Right hindlimb (tissue), 1 donor: ENCODE measurements at regions not wholly inside any gene's neighbourhood (a gene's known extent, or its start where the extent isn't known, plus 50 kb on each side); places are given as distances from the start of the nearest gene placed in this dataset.

Experiments
- DNase-seq: peaks from one replicate; pipeline ENCODE4 v3.0.0-alpha.2; 2018

GRCh38 chr3:110711130-110711832, 360.3 kb upstream of the NECTIN3 start:
- DNase-seq, result no peak

GRCh38 chr3:110711851-110712516, 359.6 kb upstream of the NECTIN3 start:
- DNase-seq, result no peak

GRCh38 chr3:110727056-110727455, 344.6 kb upstream of the NECTIN3 start:
- DNase-seq, result no peak

DNA sequence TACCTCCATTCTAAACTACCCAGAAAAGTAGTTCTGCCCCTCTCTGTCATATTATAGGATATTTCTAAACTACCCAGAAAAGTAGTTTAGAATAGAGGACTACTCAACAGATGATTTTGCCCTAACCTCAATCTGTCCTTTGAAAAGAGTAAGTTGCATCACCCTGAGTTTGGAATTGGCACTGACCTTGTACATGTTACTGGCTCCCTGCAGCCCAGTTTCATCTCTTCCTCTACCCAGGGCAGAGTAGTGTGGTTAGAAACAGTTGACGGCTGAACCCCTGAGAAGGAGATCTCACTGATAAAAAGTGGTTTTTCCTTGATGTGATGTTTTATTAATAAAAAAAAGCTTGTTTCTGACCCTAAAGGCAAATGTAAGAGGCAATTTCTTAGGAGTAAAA, 340.5 kb upstream of the NECTIN3 start:
- DNase-seq, result no peak

GRCh38 chr3:110732420-110732819, 339.2 kb upstream of the NECTIN3 start:
- no peak for DNase-seq

- no peak for DNase-seq
These were observed 338.6 kb upstream of the NECTIN3 start for GRCh38 chr3:110733045-110733444.

DNA sequence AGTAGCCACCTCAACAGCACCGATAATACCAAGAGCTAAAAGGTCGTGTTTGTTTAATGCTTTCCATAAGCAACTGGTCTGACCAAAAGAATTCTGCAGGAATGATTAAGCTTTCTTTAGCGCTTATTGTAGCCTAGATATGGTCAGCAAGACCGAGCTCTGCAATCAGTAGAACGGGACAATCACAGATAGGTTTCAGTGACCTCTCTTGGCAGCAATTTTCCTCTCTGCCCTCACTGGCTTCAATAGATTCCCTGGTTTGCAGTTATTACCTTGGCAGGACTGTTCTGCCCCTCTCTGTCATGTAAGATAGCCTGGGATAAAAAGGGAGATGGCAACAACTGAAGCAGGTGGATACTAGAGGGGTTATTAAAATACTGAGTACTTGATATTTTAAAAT, 337.1 kb upstream of the NECTIN3 start:
- no peak for DNase-seq

- no peak for DNase-seq
These were observed 335.3 kb upstream of the NECTIN3 start for GRCh38 chr3:110736332-110736731.

DNA sequence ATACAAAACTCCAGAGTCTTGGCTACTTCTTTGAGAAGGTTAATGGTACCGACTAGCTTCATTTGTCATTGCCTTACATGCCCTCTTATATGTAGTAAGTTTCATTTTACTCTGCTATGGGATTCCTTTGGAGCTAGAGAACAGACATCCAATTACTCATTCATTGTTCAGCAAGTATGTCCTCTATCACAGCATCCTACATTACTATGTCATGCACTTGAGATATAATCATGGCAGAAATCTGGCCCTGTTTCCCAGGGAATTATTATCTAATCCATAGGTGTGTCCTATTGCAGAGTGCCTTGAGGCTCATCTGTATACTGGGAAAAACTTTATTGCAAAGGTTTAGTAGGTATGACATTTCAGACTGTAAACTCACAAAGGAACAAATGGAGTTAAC, 333.1 kb upstream of the NECTIN3 start:
- no peak for DNase-seq

DNA sequence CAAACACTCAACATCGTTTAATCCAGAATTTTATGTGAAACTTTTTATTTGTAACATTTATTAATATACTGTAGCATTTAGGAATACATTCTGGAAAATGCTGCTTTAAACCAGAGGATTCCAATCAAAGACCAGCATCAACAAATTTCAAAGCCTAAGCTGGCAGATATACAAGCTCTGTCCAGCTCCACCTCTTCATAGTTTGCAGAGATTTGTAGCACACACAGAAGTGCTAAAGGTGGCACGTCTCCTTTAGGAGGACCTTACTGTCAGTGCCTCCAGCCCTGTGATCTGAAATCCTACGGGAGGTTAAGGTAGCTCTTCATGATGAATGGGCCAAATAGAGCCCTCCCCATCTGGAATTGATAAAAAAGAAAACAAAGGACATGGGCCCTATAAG, 329.7 kb upstream of the NECTIN3 start:
- no peak for DNase-seq

DNA sequence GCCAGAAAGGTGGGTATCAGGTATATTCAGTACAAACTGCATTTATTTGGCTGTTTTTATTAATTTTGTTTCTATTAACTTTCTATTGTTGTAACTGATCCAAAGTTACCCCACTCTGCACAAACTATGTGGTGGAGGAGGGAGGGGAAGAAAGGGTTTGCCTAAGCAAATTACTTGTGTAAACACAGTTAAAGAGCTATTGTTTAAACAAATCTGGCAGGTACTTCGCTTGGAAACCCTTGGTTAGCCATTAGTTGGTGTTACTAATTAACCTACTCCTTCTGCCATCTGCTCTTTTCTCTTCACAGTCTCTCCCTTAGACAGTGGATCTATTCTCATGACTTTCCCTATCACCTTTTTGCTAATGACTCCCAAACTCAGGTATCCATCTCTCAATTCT, 328.4 kb upstream of the NECTIN3 start:
- DNase-seq, result no peak

DNA sequence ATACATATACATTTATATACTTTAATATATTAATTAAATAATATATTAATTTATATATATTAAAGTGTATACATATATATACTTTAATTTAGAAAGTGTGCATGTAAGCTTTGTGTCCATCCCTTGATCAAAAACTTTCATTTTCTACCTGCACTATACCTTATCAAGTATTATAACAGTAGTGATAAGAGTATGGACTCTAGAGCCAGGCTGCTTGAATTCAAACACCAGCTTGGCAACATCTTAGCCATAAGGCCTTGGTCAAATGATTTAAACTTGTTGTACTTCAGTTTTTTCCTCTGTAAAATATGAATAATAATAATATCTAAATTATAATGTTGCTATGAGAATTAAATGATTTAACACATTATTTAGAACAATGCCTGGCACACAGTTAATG, 327.6 kb upstream of the NECTIN3 start:
- DNase-seq, result no peak

- no peak for DNase-seq
These were observed 326.9 kb upstream of the NECTIN3 start for GRCh38 chr3:110744723-110745122.

- no peak for DNase-seq
These were observed 322.6 kb upstream of the NECTIN3 start for GRCh38 chr3:110749006-110749405.

DNA sequence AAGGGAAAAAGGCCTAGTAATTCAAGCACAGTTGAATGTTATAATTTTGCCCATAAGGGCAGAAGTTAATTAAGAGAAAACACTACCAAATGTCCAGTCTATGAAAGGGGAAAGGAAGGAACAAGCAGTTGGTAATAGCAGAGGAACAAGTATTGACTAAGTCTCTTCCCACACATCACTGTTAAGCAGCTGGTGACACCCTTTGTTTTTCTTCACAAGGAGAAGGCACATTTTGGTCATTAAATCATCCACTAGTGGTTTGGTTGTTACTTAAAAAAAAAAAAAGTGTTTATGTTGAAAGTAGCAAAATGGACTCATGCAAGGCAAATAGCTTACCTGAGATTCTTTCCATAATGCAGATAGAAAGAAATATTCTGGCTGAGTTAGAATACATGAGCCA, 321.4 kb upstream of the NECTIN3 start:
- no peak for DNase-seq

GRCh38 chr3:110752307-110752706, 319.3 kb upstream of the NECTIN3 start:
- no peak for DNase-seq

DNA sequence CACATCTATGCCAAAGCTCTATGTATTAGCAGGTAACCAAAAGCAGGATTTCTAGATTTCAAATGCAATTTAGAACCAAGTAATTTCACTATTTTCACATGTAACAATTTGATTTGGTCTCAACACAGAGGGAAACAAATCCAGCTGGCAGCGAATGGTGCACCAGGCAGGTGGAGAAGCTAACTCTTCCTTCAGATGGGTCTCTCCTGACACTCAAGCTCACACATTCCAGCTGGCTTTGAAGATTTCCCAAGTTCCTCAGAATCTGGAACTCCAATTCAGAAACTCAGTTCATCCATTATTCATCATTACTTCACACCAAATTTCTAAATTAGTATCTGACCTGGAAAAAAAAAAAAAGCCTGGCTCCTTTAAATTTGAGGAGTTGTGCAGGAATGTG, 318.1 kb upstream of the NECTIN3 start:
- DNase-seq, result no peak

DNA sequence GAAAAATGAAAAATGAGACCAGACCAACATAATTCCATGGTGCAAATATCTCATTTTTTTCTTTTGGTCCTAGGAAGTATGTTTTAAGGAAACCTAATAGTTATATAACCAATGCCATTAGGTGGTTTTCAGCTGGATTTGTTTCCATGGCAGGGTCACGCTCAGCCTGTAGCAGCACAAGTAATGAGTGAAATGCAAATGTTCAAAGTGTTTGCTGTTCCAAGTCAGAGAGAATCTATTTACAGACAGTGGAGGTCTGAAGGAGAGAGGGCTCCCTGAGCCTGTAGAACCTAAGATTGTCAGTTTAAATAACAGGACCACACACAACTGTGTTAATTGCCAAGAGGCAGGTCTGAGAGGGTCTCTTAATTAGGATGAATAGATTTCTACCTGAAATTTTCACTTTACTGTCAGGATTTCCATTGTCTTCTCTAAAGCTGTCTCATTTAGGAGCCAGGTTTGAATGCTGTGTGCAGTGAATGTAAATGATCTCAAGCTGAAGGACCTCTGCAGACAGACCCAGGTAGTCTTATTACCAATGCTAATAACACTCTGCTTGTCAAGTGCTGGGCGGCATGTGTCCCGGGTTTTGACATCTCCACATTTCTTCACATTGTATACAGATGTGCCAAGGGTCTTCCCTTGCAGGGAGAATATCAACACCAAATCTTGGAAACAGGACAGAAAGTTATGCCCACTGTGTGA, 317.3 kb upstream of the NECTIN3 start:
- DNase-seq, result no peak

- DNase-seq, result no peak
These were observed 316.3 kb upstream of the NECTIN3 start for GRCh38 chr3:110755345-110755744.

DNA sequence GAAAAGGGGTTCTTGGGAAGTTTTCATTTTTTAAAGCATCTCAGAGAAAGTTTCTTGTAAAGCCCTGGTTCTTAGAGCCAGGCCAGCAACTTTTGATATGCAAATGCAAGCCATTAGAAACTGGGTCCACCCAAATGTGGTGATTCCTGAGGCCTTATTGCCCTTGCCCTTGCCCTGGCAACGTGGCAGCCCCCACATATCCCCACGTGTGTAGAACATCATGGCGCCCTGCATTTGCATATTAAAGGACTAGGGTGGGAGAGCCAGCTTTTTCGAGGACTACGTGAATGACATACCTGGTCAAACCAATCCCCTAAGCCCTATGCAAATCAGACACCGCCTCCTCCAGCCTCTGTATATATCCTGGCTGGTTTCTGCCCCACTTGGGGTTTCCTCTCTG, 314.9 kb upstream of the NECTIN3 start:
- no peak for DNase-seq

DNA sequence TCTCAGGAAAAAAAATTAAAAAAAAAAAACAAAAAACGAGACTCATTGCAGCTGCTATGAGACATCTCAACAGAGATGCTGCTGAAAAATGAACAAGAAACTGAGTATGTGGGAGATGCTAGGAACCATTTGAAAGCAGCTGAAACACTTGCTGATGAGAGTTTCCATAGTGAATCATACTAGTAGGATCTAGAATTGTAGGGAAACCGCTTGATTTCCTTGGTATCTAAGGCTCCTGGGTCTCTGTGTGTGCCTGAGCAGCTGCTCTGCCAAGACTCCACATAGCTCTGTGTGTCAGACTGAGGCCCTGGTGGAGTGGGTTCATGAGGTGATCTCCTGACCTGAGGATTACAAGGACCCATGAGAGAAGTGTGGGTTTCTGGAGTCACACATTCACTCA, 313.4 kb upstream of the NECTIN3 start:
- no peak for DNase-seq

GRCh38 chr3:110767156-110767555, 304.5 kb upstream of the NECTIN3 start:
- no peak for DNase-seq

GRCh38 chr3:110767838-110768237, 303.8 kb upstream of the NECTIN3 start:
- no peak for DNase-seq

- peak; percentile 30 for DNase-seq
These were observed 298.1 kb upstream of the NECTIN3 start for GRCh38 chr3:110773413-110773954.
